Gastroesophageal sphincter (tissue), 4 donors: ENCODE measurements at regions not wholly inside any gene's neighbourhood (a gene's known extent, or its start where the extent isn't known, plus 50 kb on each side); places are given as distances from the start of the nearest gene placed in this dataset.

Experiments used
- ATAC-seq: fragments of 150-250 bp; one replicate; pipeline ENCODE4 v1.9.1; 2016; ENCODE audit warnings: mild to moderate bottlenecking, moderate library complexity
- H3K27ac ChIP-seq, 4 donors: fragments of 200-600 bp; sonication (generic) in 3 of 4; 1 replicate in 3 of 4; 2 replicates in 1 of 4; pipeline ENCODE4 v1.5.1; 2016 to 2019
- H3K27me3 ChIP-seq: fragments of 200-600 bp; sonication (generic); one replicate; pipeline ENCODE4 v1.5.1; 2019
- H3K36me3 ChIP-seq, 2 donors: fragments of 200-600 bp; sonication (generic); one replicate each; pipeline ENCODE4 v1.5.1; 2019; ENCODE audit warnings: control low read depth in 1 of 2
- H3K4me1 ChIP-seq, 3 donors: fragments of 200-600 bp; sonication (generic); 1 replicate in 2 of 3; 2 replicates in 1 of 3; pipeline ENCODE4 v1.5.1; 2016 to 2019; ENCODE audit warnings: control low read depth in 2 of 3
- H3K4me3 ChIP-seq, 2 donors: fragments of 200-600 bp; sonication (generic); one replicate each; pipeline ENCODE4 v1.5.1; 2019; ENCODE audit warnings: mild to moderate bottlenecking in 1 of 2, moderate library complexity in 1 of 2
- H3K9me3 ChIP-seq, 3 donors: fragments of 200-600 bp; sonication (generic); one replicate each; pipeline ENCODE4 v1.5.1; 2017 to 2019; ENCODE audit warnings: control low read depth in 2 of 3
- EP300 ChIP-seq: sonication (generic); formaldehyde crosslinking; IDR thresholded peaks from one replicate; pipeline ENCODE4 v1.6.1; 2017; ENCODE audit warnings: antibody characterized with exemption, mild to moderate bottlenecking
- POLR2A ChIP-seq, 2 donors: fragments of 450-650 bp; IDR thresholded peaks; one replicate each; pipeline ENCODE4 v1.6.1; 2017; ENCODE audit warnings: antibody characterized with exemption in 2 of 2, mild to moderate bottlenecking in 2 of 2, moderate library complexity in 1 of 2
- POLR2AphosphoS5 ChIP-seq: sonication (generic); formaldehyde crosslinking; IDR thresholded peaks from one replicate; pipeline ENCODE4 v1.6.1; 2017; ENCODE audit warnings: antibody characterized with exemption
- WGBS, 2 donors: methylation state at CpG; one replicate each; pipeline ENCODE4 v1.1.5; 2018; ENCODE audit warnings: low coverage in 1 of 2; 5-methylcytosine and 5-hydroxymethylcytosine counted together
- TF ChIP-seq, protein P1 (sequence below), 4 experiments: fragments of 200-600 bp in 2 of 4; fragments of 450-650 bp in 2 of 4; sonication (generic) in 1 of 4; IDR thresholded peaks; one replicate each; pipeline ENCODE4 v1.5.1; 2017 to 2019; ENCODE audit warnings: antibody characterized with exemption in 4 of 4, mild to moderate bottlenecking in 2 of 4, moderate library complexity in 2 of 4

DNA sequence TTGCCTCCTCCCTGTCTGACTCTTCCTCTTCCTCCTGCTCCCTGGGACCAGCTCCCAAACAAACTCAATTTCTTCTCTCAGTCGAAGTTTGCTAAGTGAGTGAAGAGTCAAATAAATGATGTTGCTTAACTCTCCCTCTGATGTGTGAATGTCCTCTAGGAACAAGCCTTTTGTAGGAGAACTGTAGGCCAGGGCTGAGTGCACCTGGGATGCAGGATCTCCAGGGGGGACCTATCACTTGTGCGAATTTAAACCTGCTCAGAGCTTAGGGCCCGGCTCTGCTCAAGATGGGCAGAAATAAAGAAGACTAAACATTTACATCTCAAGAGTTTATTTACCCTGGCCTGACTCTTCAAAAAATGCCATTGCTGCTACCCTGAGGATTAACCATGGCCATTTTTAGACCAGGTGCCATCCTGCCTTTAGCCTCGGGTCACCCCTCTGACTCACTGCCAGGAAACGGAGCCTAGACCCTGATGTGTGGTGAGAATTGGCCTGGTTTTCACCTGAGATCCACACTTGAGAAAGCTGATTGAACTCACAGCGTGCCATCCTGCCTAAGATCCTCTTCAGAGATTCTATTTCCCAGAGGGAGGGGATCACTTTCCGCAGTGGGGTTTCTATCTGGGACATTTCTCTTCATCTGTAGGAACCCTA is 63.6 kb upstream of the CD93 start:
- no peaks in the 10 kb centered on the region for H3K36me3 ChIP-seq
- ATAC-seq: no peak
- H3K27ac ChIP-seq: no peak overlapping the region
- H3K4me3 ChIP-seq: no peak overlapping the region
- peaks cover 0 to 61% (median 13%) of the 10 kb centered on the region in 3 donors for H3K4me1 ChIP-seq
- no peaks in the 10 kb centered on the region for H3K27me3 ChIP-seq
- no peaks in the 10 kb centered on the region for H3K9me3 ChIP-seq
- TF ChIP-seq, protein P1, sequence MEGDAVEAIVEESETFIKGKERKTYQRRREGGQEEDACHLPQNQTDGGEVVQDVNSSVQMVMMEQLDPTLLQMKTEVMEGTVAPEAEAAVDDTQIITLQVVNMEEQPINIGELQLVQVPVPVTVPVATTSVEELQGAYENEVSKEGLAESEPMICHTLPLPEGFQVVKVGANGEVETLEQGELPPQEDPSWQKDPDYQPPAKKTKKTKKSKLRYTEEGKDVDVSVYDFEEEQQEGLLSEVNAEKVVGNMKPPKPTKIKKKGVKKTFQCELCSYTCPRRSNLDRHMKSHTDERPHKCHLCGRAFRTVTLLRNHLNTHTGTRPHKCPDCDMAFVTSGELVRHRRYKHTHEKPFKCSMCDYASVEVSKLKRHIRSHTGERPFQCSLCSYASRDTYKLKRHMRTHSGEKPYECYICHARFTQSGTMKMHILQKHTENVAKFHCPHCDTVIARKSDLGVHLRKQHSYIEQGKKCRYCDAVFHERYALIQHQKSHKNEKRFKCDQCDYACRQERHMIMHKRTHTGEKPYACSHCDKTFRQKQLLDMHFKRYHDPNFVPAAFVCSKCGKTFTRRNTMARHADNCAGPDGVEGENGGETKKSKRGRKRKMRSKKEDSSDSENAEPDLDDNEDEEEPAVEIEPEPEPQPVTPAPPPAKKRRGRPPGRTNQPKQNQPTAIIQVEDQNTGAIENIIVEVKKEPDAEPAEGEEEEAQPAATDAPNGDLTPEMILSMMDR (IDR thresholded peaks at IDR 0.05): no peak
- no peak for TF ChIP-seq POLR2AphosphoS5
- TF ChIP-seq EP300: no peak
- TF ChIP-seq POLR2A (IDR thresholded peaks at IDR 0.05): no peak
- 60 to 89% methylated on average over 1 to 6 of the region's 7 CpGs for WGBS, 2 donors

DNA sequence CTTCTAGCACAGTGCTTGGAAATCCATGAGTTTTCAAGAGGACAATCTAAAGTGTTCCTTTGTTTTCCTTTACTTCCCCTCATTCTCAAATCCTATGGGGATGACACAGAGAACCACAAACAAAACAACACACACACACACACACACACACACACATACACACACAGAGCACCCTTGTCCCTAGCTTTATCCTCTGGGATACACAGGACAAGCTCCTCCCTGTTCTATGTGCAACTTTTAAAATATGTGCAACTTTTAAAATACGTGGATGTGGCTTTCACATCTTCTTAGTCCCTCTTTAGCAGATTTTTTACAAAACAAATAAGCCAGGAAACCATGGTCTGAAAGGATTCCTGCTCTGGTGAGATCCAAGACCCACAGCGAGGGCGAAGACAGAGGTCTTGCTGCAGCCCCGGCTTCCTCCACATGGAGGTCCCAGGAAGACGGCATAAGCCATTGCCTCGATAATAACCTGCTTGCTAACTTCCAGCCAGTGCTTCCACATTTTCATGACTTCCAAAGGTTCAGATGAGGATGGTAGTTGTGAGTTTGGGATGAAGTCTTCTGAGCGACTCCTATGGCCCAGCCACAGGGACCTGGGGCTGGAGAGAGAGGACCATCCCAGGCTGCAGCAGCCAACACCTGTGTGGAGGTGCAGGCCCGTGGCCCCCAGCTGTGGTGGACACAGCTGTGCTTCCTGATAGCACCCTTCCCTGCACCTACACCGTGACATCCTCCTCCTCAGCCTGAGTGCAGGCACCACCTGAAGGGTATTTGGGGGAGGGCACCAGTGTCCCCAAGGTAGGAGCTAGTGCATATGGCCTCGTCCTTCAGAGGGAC is 62.8 kb upstream of the CD93 start:
- no peaks in the 10 kb centered on the region for H3K36me3 ChIP-seq
- ATAC-seq: no peak
- WGBS, 2 donors: 89 to 98% methylated on average over 5 to 8 of the region's 10 CpGs
- peak overlapping the region in 3 of 4 donors; percentile 43 to 71 (median 64) for H3K27ac ChIP-seq
- H3K27me3 ChIP-seq: no peaks in the 10 kb centered on the region
- no peak overlapping the region for H3K4me3 ChIP-seq
- peaks cover 0 to 57% (median 13%) of the 10 kb centered on the region in 3 donors for H3K4me1 ChIP-seq
- TF ChIP-seq POLR2AphosphoS5 (no peak), POLR2A (IDR thresholded peaks at IDR 0.05) (no peak), EP300 (no peak)
- TF ChIP-seq, protein P1 (IDR thresholded peaks at IDR 0.05): no peak
- no peaks in the 10 kb centered on the region for H3K9me3 ChIP-seq

DNA sequence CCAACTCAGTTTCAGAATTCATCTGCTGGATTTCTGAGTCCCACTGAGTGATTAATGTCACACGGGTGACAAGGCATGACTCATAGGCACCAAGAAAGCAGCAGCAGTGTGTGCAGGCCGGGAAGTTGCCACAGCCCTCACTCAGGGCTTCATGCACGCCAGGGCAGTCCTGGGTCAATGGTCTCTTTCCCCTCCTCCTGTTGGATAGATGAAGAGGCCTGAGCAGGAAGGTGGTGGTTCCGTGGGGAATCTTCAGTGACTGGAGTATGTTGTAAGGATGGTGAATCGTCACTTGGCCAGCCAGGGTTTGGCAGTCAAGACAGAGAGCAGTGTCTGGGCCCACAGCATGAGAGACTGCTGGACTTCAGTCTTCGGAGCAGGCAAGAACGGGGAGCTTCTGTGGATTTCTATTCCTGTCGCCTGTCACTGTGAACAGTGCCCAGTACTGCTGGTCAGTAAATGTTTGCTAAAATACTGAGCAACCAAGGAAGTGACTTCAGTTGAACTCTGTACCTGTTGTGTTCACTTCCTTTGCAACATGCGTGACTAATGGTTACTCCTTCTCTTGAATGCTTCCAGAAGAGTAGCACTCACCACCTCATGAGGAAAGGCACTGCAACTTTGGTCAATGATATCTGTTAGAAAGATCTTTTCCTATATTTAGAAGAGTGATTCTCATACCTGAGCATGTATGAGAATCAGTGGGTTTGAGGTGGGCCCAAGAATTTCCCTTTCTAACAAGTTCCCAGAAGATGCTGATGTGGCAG is 62.0 kb upstream of the CD93 start:
- Histone ChIP-seq H3K27ac (peak overlapping the region in 3 of 4 donors; percentile 43 to 71 (median 64)), H3K9me3 (no peaks in the 10 kb centered on the region), H3K36me3 (no peaks in the 10 kb centered on the region), H3K4me1 (peaks cover 0 to 57% (median 13%) of the 10 kb centered on the region in 3 donors), H3K27me3 (no peaks in the 10 kb centered on the region), H3K4me3 (no peak overlapping the region)
- WGBS, 2 donors: 44 to 60% methylated on average over 1 to 3 of the region's 9 CpGs
- ATAC-seq: peak; percentile 54
- TF ChIP-seq EP300: no peak
- peak; percentile 79 for TF ChIP-seq POLR2AphosphoS5

DNA sequence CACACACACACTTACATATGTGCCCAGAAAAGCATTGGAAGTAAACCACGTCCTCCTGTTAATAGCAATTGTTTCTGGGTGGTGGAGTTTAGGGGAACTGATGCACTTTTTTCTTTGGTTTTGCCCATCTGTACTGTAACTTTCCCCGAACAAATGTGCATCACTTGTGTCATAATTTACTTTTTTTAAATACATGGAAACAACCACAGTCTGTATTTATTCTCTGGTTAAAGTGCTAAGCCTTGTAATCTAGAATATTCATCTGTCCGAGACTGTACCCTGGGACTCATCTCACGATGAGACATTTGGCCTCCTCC is 61.5 kb upstream of the CD93 start:
- Histone ChIP-seq H3K27me3 (no peaks in the 10 kb centered on the region), H3K4me3 (no peak overlapping the region), H3K27ac (peak overlapping the region in 2 of 4 donors; percentile 64 to 71), H3K36me3 (no peaks in the 10 kb centered on the region), H3K9me3 (no peaks in the 10 kb centered on the region), H3K4me1 (peaks cover 0 to 59% (median 15%) of the 10 kb centered on the region in 3 donors)
- ATAC-seq: no peak
- no peak for TF ChIP-seq POLR2A (IDR thresholded peaks at IDR 0.05)
- TF ChIP-seq, protein P1 (IDR thresholded peaks at IDR 0.05): no peak
- TF ChIP-seq POLR2AphosphoS5: no peak
- no peak for TF ChIP-seq EP300
- 42 to 56% methylated on average over 2 to 4 of the region's 4 CpGs for WGBS, 2 donors
